ENCODE measurements at regions not wholly inside any gene's neighbourhood (a gene's known extent, or its start where the extent isn't known, plus 50 kb on each side); places are given as distances from the start of the nearest gene placed in this dataset.

- POLR2A ChIA-PET = interaction anchor here (1.0 kb wide), 1 partner anchor 16 kb away, joined by 4 read pairs; no protein-coding TSS in a partner anchor
- H3K27ac Mint-ChIP-seq = no peak overlapping the region
- CTCF ChIA-PET = no interaction called here
- intact Hi-C loops (cut with micrococcal nuclease) = no loop called here
- no peaks in the 10 kb centered on the region for H3K36me3 Mint-ChIP-seq (ENCODE audit: low read depth)
- TF ChIP-seq CTCF (IDR thresholded peaks at IDR 0.05) = no peak
- DNase-seq (no peak), ATAC-seq (no peak)
- H3K4me3 Mint-ChIP-seq = no peak overlapping the region
- H3K27me3 Mint-ChIP-seq = peaks cover 5% of the 10 kb centered on the region
- no peaks in the 10 kb centered on the region for H3K4me1 Mint-ChIP-seq (ENCODE audit: low read depth)
- H3K9me3 Mint-ChIP-seq = no peaks in the 10 kb centered on the region
These were observed 566.0 kb downstream of the AJAP1 start for GRCh38 chr1:5220421-5220820.

GRCh38 chr1:5200006-5200405 lies 545.6 kb downstream of the AJAP1 start:
- ATAC-seq = no peak
- intact Hi-C loops (cut with micrococcal nuclease) = no loop called here
- no peak overlapping the region for H3K4me3 Mint-ChIP-seq

GRCh38 chr1:5198328-5198727 lies 543.9 kb downstream of the AJAP1 start:
- ATAC-seq = no peak
- intact Hi-C loops (cut with micrococcal nuclease) = no loop called here

More at GRCh38 chr1:5200006-5200405, 545.6 kb downstream of the AJAP1 start:
- POLR2A ChIA-PET = no interaction called here
- Mint-ChIP-seq H3K9me3 (no peaks in the 10 kb centered on the region), H3K4me1 (ENCODE audit: low read depth) (no peaks in the 10 kb centered on the region), H3K27ac (no peak overlapping the region), H3K36me3 (ENCODE audit: low read depth) (no peaks in the 10 kb centered on the region), H3K27me3 (peaks cover 2% of the 10 kb centered on the region)
- TF ChIP-seq CTCF (IDR thresholded peaks at IDR 0.05) = no peak
- CTCF ChIA-PET = no interaction called here
- no peak for DNase-seq

GRCh38 chr1:5191470-5191869 lies 537.1 kb downstream of the AJAP1 start:
- no peak for DNase-seq

More at GRCh38 chr1:5198328-5198727, 543.9 kb downstream of the AJAP1 start:
- Mint-ChIP-seq H3K4me1 (ENCODE audit: low read depth) (no peaks in the 10 kb centered on the region), H3K36me3 (ENCODE audit: low read depth) (no peaks in the 10 kb centered on the region), H3K27me3 (peaks cover 2% of the 10 kb centered on the region), H3K4me3 (no peak overlapping the region), H3K9me3 (no peaks in the 10 kb centered on the region), H3K27ac (no peak overlapping the region)
- ChIA-PET POLR2A (no interaction called here), CTCF (no interaction called here)
- DNase-seq = no peak
- TF ChIP-seq CTCF (IDR thresholded peaks at IDR 0.05) = no peak

GRCh38 chr1:5189384-5189783 lies 535.0 kb downstream of the AJAP1 start:
- intact Hi-C loops (cut with micrococcal nuclease) = no loop called here
- Mint-ChIP-seq H3K4me1 (ENCODE audit: low read depth) (no peaks in the 10 kb centered on the region), H3K27me3 (peaks cover 4% of the 10 kb centered on the region), H3K9me3 (no peaks in the 10 kb centered on the region), H3K27ac (no peak overlapping the region), H3K36me3 (ENCODE audit: low read depth) (no peaks in the 10 kb centered on the region), H3K4me3 (no peak overlapping the region)
- CTCF ChIA-PET = no interaction called here
- ATAC-seq = no peak
- no peak for DNase-seq
- POLR2A ChIA-PET = no interaction called here
- TF ChIP-seq CTCF (IDR thresholded peaks at IDR 0.05) = no peak

More at GRCh38 chr1:5191470-5191869, 537.1 kb downstream of the AJAP1 start:
- TF ChIP-seq CTCF (IDR thresholded peaks at IDR 0.05) = no peak
- intact Hi-C loops (cut with micrococcal nuclease) = no loop called here
- no peak for ATAC-seq
- no peaks in the 10 kb centered on the region for H3K36me3 Mint-ChIP-seq (ENCODE audit: low read depth)
- no peak overlapping the region for H3K27ac Mint-ChIP-seq
- H3K4me1 Mint-ChIP-seq (ENCODE audit: low read depth) = no peaks in the 10 kb centered on the region
- H3K9me3 Mint-ChIP-seq = no peaks in the 10 kb centered on the region
- no peak overlapping the region for H3K4me3 Mint-ChIP-seq
- POLR2A ChIA-PET = no interaction called here
- H3K27me3 Mint-ChIP-seq = no peaks in the 10 kb centered on the region
- CTCF ChIA-PET = no interaction called here

Measured in activated CD8-positive, alpha-beta T cell treated with anti-CD3 and anti-CD28 coated beads for 36 hours (primary cell).